ENCODE measurements at regions not wholly inside any gene's neighbourhood (a gene's known extent, or its start where the extent isn't known, plus 50 kb on each side); places are given as distances from the start of the nearest gene placed in this dataset.

GRCh38 chr2:193561054-193561453, 1366.3 kb upstream of the TMEFF2 start:
- TF ChIP-seq CTCF (conservative IDR thresholded peaks at IDR 0.05; ENCODE audit: low read length) (no peak), EZH2phosphoT487 (IDR thresholded peaks at IDR 0.05; ENCODE audit: borderline replicate concordance, low read depth, low read length) (no peak)
